ENCODE measurements at regions not wholly inside any gene's neighbourhood (a gene's known extent, or its start where the extent isn't known, plus 50 kb on each side); places are given as distances from the start of the nearest gene placed in this dataset.
"Not testable (repeated sequence)": the region's sequence is repeated elsewhere in the genome, so short reads cannot be mapped to it uniquely, and the experiment has no call there.

GRCh38 chr2:239817468-239818031 is 207.6 kb downstream of the NDUFA10 start:
- not testable (repeated sequence) for DNase-seq

- DNase-seq: no peak
Measured at GRCh38 chr2:239816576-239817467, 208.3 kb downstream of the NDUFA10 start.

GRCh38 chr2:239815671-239816070 is 209.5 kb downstream of the NDUFA10 start:
- no peak for DNase-seq

- no peak for DNase-seq
Measured at GRCh38 chr2:239814861-239815601, 210.1 kb downstream of the NDUFA10 start.

GRCh38 chr2:239814116-239814860 is 210.9 kb downstream of the NDUFA10 start:
- DNase-seq: no peak

- no peak for DNase-seq
Measured at GRCh38 chr2:239813261-239814115, 211.7 kb downstream of the NDUFA10 start.

GRCh38 chr2:239811806-239812560 is 213.2 kb downstream of the NDUFA10 start:
- DNase-seq: no peak

- DNase-seq: no peak
Measured at GRCh38 chr2:239811111-239811781, 213.9 kb downstream of the NDUFA10 start.

- DNase-seq: no peak
Measured at GRCh38 chr2:239809391-239809790, 215.8 kb downstream of the NDUFA10 start.

GRCh38 chr2:239807568-239807967 is 217.6 kb downstream of the NDUFA10 start:
- DNase-seq: no peak

- DNase-seq: no peak
Measured at GRCh38 chr2:239806758-239807434, 218.2 kb downstream of the NDUFA10 start.

GRCh38 chr2:239806276-239806675 is 218.9 kb downstream of the NDUFA10 start:
- no peak for DNase-seq

- no peak for DNase-seq
Measured at GRCh38 chr2:239805414-239805813, 219.7 kb downstream of the NDUFA10 start.

- no peak for DNase-seq
Measured at GRCh38 chr2:239805043-239805329, 220.2 kb downstream of the NDUFA10 start.

GRCh38 chr2:239804161-239805042 is 220.7 kb downstream of the NDUFA10 start:
- no peak for DNase-seq

GRCh38 chr2:239803766-239804115 is 221.4 kb downstream of the NDUFA10 start:
- no peak for DNase-seq

GRCh38 chr2:239803102-239803765 is 221.9 kb downstream of the NDUFA10 start:
- DNase-seq: no peak

GRCh38 chr2:239802185-239802649 is 222.9 kb downstream of the NDUFA10 start:
- no peak for DNase-seq

Data from activated CD4-positive, alpha-beta T cell treated with anti-CD3 and anti-CD28 coated beads for 4 hours (primary cell).